Endothelial cell of hepatic sinusoid (primary cell): ENCODE measurements at regions not wholly inside any gene's neighbourhood (a gene's known extent, or its start where the extent isn't known, plus 50 kb on each side); places are given as distances from the start of the nearest gene placed in this dataset.

ENCODE experiments used
- in situ Hi-C: cut with HindIII; loops from 2 replicates; pipeline ENCODE4 v1.10.0; 2017; ENCODE audit warnings: low sequenced_read_pairs

DNA sequence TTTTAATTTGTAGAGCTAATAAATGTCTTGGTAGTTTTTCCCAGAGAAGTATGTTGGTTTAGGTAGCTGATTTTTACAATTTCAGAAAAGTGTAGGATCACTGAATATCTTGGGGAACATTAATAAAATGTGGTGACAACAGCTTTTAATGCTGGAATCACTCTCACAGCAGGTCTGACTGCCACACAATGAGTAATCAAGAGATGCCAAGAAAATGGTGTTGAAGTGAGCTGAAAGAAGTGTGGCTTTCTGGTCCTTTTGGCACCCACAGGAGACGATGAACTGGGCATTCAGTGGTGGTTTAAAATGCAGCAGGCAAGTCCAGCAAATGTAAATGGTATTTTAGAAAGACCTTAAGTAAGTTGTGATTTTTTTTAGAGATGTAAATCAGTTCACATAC lies 175.8 kb downstream of the CBLN2 start:
- in situ Hi-C loops = no loop called here

DNA sequence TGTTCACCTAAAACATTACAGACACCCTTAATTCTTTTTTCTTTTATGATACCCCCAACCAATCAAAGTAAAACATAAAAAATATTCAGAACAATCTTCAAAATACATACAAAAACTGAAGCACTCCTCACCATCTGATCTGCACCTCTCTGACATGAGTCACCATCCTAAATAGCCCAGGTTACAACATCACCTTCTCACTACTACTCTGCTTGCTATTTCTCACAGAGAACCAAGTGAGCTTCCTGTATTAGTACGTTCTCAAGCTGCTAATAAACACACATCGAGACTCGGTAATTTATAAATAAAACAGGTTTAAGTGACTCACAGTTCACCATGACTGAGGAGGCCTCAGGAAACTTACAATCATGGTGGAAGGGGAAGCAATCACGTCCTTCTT lies 183.5 kb downstream of the CBLN2 start:
- in situ Hi-C loops = no loop called here

DNA sequence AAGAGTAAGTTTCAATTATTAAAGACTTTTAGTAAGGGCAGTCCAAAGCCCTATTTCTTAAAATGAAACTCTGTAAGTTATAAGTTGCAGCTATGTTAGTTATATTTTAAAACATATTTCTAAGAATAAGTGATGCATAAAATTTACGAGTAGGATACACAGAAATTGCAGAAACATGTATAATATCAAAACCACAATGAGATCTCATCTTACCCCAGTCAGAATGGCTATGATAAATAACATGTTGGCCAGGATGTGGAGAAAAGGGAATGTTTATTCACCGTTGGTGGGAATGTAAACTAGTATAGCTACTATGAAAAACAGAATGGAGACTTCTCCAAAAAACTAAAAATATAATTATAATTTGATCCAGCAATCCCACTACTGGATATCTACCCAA lies 201.2 kb downstream of the CBLN2 start:
- in situ Hi-C loops = no loop called here

DNA sequence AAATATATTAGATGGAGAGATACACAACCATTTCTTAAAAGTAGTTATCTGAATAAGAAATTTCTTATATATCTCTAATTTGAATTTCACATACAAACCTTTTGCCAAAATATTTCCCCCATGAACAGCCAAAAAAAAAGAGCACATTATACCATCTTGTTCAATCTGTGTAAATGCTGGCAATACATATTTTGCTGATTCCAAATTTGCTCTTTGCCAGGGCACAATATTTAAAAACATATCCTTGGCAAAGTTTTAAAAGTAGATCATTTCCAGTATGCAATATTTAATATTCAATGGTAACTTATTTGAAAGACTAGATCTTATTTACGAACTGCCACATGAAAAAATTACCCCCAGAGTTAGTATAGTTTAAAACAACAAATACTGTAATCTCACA lies 204.2 kb downstream of the CBLN2 start:
- in situ Hi-C loops = no loop called here

DNA sequence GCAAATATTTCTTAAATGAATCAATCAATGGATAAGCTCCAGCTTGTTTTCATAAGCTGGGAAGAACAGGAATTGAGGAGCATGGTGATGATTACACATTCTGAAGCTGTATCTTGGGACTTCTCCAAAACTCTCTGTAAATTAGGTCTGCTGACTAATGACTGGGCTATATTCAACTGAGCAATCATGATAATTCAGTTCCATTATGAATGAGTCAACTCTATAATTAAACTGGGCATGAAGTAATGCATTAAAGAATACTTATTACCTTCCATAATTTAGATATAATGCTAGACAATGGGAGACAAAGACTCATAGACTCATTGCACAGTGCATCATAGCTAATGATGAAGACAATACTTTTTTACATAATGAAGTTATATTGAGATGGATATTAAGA lies 207.4 kb downstream of the CBLN2 start:
- in situ Hi-C loops = no loop called here

DNA sequence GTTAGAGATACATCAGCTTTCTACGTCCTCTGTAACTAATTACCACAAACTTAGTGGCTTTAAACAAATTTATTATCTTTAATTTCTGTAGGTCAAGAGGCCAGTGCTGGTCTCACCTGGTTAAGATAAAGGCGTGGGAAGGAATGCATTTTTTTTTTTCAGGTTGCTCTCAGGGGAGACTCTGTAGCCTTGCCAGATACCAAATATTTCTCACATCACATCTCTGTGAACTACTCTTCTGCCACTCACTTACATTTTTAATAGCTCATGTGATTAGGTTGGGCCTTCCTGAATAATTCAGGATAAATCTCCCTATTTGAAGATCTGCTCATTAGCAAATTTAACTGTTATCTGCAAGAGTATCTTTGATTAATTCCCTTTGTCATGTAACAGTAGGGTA lies 214.6 kb downstream of the CBLN2 start:
- in situ Hi-C loops = no loop called here

DNA sequence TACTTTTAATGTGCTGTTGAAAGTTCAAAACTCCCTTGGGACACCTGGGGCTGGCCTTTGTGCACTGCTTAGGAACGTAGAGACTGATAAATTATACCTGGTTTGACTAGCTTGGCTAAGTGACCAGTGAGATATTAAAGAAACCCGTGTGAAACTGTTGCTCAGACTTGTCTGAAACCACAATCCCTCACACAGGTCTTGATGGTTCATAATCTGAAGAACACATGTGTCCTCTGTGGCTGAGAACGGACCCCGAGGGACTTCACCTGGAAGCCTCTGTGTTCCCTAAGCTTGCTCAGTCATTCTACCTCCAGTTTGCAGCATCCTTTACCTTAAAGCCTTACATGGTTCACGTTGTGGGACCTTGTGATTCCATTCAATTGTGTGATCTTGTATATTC lies 218.8 kb downstream of the CBLN2 start:
- in situ Hi-C loops = no loop called here

DNA sequence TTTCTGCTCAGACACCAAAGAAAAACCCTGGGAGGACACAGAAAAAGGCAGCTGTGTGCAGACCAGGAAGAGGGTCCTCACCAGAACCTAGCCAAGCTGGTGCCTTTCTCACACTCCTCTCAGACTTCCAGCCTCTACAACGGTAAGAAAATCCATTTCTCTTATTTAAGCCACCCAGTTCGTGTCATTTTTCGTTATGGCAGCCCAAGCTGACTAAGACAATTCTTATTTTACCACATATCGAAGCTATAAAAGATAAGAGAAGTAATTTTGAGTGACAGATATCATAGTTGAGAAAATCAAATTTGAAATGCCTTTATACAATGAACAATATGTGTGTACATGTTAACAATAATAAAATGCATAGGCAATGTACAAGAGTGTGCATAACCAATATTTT lies 219.5 kb downstream of the CBLN2 start:
- in situ Hi-C loops = no loop called here

DNA sequence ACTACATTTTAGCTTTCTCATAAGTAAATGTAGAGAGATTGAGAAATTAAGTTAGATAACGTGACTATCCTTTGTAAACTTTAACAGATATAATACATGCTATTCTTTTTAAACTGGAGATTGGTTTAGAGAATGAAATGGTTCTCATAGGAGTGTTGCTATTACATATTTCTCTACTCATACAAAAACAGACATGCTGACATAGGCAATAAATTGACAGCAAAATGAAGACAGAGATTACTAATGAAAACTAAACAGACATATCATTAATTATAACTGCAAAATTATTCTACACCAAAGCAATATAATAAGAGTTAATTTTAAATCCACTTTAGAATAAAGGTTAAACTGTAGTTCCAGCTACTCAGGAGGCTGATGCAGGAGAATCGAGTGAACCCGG lies 227.6 kb downstream of the CBLN2 start:
- in situ Hi-C loops = no loop called here

DNA sequence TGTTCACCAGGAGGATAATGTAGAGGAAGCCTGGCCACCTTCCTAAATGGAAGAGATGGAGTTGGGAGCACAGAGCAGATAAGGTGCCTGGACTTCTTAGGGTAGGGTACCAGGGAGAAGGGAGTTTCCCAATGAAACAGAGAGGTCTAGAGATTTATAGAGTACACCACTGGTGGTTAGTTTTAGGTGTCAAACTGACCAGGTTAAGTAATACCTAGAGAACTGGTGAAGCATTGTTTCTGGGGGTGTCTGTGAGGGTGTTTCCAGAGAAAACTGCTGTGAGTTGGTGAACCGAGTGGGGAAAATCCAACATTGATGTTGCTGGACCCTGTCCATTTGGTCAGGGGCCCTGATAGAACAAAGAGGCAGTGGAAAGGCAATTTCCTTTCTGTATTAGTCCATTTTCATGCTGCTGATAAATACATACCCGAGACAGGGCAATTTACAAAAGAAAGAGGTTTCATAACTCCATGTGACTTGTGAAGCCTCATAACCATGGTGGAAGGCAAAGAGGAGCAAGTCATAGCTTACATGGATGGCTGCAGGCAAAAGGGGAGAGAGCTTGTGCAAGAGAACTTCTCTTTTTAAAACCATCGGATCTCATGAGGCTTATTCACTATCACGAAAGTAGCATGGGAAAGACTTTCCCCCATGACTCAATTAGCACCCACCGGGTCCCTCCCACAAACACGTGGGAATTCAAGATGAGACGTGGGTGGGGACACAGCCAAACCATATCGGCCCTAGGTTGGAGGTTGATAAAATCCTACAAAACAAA lies 260.8 kb downstream of the CBLN2 start:
- in situ Hi-C loops = no loop called here

DNA sequence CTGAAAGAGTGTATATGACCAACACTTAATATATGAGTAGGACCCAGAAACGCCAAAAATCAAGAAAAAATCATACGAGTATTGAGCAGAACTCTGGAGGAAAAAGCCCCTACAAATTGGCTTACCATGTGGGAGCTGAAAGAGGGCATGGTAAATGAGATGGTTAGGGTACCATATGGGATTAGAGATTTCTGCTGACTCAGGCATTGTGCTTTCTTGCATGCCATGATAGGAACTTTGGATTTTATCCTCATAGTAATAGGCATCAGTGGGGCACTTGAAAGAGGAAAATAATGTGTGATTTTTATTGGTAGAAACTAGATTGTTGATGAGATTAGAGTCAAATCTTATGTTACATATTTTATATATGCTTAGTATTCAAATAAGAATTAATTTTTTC lies 271.1 kb downstream of the CBLN2 start:
- in situ Hi-C loops = no loop called here

DNA sequence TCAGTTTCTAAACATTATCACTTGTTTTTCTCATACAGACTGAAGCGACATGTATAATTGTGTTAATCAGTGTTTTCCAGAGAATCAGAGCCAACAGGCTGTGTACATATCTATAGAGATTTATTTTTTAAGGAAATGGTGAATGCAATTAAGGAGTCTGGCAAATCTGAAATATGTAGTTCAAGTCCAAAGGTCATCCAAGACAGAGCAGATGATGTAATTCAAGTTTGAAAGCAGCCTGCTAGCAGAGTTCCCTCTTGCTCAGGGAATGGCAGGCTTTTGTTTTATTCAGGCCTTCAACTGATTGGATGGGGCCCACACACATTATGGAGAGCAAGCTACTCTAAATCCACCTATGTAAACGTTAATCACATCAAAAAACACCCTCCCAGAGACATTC lies 282.6 kb downstream of the CBLN2 start:
- in situ Hi-C loops = no loop called here

DNA sequence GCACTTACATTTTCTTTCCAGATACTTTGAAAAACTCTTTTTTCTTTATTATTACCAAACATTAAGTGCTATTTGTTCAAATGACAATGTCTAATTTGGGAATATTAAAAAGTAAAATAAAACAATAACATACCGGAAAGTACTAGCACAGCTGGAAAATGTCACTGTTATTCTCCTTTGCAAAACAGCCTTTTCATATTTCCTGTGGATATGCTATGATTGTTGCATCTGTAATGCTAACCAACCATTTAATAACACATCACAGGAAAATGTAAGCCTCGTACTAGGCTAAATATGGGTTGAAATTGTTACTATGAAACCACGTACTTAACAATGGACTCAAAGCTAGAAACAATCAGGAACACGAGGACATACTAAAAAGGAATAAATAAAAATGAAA lies 298.1 kb downstream of the CBLN2 start:
- in situ Hi-C loops = no loop called here

DNA sequence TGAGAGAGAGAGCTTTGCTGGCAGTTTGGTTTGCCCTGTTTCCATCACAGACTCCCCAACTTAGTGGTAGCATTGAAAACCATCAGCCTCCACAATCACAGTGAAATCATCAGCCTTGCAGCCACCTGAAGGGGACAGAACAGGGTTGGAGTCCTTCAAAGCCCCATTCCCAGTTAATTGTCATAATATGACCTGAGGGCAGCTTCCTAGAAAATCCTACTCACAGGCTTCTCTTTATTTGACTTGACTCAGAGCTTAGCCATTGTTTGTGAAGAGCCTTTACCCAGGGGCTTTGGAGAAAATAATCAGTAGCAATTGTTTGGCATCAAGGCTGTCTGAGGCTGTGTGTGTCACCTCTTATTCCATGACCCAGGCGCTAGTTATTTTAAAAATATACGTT lies 308.7 kb downstream of the CBLN2 start:
- in situ Hi-C loops = no loop called here

DNA sequence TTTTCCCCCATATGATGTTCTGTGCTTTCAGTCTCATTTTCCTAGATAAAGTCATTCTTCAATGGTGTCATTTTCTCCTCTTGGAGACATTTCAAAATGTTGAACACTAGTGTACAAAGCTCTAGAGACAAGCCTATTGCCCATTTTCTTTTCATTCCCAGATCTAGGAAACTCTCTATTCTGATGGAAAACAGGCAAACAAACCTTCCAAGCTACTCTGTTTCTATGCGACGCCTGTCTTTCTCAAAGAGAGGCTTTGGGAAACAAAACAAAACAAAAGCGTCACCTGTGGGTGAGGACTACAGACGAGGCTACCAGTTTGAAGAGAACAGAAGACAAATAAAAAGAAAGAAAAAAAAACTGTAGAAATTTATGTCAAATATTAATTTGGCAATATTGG lies 311.0 kb downstream of the CBLN2 start:
- in situ Hi-C loops = no loop called here

DNA sequence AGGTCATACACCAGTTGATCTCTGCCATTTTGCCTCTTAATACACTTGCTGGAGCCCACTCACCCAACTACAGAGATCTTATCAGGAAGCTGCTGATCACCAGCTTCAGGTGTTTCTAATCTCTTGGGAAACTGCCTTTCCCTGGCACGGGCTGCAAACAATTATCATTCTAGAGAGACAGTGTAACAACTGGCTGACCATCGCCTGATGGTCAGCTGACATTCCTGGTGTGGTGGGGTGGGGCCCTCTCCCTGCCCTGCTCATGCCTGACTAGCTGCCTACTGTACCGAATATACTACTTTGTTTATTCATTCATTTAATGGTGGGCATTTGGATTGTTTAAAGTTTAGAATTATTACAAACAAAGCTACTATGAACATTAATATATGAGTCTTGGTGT lies 311.5 kb downstream of the CBLN2 start:
- in situ Hi-C loops = no loop called here

DNA sequence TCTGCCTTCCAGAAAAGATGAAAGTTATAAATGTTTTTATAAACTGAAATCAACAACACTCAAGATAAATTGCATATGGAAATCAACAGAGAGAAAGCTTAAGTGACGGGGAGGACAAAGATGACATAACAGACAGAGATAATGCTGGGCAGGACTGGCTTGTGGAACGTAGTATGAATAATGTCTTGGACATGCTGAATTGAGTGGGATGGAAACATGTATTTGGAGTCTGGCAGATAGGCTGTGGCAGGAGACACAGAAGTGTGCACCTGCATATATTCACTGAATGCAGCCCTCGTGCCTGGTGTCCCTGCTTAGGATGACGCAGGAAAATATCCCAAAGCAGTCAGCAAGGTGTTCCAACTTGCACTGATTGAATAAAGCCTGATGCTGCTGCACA lies 318.2 kb downstream of the CBLN2 start:
- in situ Hi-C loops = no loop called here

DNA sequence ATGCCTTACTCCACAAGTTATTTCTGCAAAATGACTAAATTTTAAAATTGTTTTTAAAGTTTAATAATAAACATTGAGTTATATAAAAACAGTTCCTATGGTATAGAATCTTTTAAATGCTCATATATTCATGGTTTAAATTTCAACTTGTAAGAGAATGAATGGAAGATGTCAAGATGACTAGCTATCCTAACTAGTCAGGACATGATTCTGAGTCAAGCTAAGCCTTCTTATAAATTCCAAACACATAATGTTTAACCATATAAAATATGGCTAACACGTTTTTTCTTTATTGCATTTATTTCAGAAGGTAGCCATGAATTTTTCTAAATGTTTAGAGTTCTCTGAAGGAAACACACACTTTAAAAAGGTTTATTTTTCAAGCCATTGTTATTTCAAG lies 320.4 kb downstream of the CBLN2 start:
- in situ Hi-C loops = no loop called here

DNA sequence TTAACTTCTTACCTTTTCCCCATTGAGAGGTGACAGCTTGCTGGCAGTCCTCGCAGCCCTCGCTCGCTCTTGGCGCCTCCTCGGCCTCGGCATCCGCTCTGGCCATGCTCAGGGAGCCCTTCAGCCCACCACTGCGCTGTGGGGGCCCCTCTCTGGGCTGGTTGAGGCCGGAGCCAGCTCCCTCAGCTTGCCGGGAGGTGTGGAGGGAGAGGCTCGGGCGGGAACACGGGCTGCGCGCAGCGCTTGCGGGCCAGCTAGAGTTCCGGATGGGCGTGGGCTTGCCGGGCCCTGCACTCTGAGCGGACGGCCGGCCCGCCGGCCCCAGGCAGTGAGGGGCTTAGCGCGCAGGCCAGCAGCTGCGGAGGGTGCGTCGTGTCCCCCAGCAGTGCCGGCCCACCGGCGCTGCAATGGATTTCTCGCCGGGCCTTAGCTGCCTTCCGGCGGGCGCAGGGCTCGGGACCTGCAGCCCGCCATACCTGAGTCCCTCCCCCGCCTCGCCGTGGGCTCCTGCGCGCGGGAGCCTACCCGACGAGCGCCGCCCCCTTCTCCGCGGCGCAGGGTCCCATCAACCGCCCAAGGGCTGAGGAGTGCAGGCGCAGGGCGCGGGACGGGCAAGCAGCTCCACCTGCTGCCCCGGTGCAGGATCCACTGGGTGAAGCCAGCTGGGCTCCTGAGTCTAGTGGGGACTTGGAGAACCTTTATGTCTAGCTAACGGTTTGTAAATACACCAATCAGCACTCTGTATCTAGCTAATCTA lies 335.0 kb downstream of the CBLN2 start:
- in situ Hi-C loops = no loop called here

DNA sequence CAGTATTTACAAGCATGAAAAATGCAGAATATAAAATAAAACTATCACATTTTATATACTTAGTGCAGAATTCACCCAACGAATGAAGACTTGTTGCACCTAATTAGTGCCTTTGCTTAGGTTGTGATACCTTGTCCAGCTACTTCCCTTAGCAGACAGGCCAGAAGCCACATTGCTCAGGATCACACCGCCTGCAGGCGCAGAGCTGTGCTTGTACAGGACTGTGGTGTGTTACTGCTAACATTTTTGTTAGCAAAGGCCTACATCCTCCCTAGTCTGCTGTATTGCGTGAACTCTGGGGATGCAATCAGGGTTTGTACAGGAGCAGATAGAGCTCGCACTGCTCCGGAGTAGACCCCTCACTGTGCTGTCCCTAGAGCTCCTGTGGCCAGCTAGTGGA lies 336.9 kb downstream of the CBLN2 start:
- in situ Hi-C loops = no loop called here

DNA sequence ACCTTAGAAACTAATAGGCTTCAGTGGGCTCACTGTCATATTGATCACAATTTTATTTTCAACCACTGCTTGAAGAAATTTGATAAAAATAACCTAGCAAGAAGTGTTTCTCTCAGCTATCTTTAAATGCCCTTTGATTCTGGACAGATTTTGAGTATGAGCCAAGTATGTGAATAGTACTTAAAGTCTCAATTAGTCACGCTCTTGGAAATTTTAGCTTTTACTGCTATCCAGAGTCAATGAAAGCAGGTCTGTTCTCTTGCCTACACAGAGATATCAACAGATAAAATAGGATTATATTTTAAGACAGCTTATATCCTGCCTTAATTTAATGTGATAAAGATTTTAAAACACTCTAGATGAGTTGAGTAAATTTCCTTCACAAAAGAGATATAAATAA lies 337.3 kb downstream of the CBLN2 start:
- in situ Hi-C loops = no loop called here

DNA sequence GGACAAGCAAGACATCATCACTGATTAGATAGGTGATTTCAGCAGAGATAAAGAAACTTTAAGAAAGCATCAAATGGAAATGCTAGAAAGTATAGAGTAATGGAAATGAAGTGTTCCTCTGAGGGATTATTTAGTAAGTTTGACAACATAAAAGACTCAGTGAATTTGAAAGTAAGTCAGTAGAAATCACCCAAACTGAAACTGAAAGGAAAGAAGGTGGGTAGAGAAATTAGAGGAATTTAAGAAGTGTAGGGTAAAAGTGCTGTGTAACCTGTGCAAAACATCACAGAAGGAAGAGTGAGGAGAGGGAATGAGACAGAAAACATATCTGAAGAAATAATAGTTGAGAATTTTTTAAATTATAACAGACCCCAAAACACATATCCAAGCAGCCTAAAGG lies 343.1 kb downstream of the CBLN2 start:
- in situ Hi-C loops = no loop called here

DNA sequence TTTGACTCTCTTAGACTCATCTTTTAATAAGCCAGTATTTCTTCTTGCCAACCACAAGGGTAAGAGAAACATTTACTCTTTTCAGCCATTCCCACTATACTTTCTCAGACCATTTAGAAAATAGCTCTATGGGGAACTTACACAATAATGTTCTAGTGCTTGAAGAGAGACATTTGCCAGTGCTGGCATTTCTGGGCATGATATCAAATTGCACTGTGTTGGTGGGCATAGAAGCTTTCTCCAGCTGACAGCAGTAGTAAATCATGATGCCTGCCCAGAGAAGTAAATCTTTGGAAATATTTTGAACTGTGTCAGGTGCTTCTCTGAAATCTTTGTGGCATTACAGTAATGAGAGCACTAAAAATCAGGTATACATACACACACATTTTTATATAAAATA lies 346.6 kb downstream of the CBLN2 start:
- in situ Hi-C loops = no loop called here
